ENCODE measurements at regions not wholly inside any gene's neighbourhood (a gene's known extent, or its start where the extent isn't known, plus 50 kb on each side); places are given as distances from the start of the nearest gene placed in this dataset.

GRCh38 chr16:26281381-26282110 is 589.8 kb downstream of the HS3ST4 start:
- TF ChIP-seq POLR2A (IDR thresholded peaks at IDR 0.05) (no peak), CTCF (IDR thresholded peaks at IDR 0.05) (no peak)
- DNase-seq (ENCODE audit: low spot score in 2 of 2): no peak
- no peak overlapping the region for H3K4me3 ChIP-seq (ENCODE audit: low read depth, poor library complexity, severe bottlenecking)
- intact Hi-C loops (cut with DNase I; ENCODE audit: low total_unique reads): loop anchor here (10.0 kb wide), 1 partner anchor 63 kb away; no protein-coding TSS in a partner anchor
- WGBS, 2 donors: 73 to 77% methylated on average over 8 of the region's 8 CpGs

GRCh38 chr16:26295625-26296304 is 604.0 kb downstream of the HS3ST4 start:
- 41 to 48% methylated on average over 12 of the region's 12 CpGs for WGBS, 2 donors
- no peak for DNase-seq (ENCODE audit: low spot score in 2 of 2)
- no peak overlapping the region for H3K4me3 ChIP-seq (ENCODE audit: low read depth, poor library complexity, severe bottlenecking)
- TF ChIP-seq CTCF (IDR thresholded peaks at IDR 0.05) (no peak), POLR2A (IDR thresholded peaks at IDR 0.05) (no peak)
- intact Hi-C loops (cut with DNase I; ENCODE audit: low total_unique reads): no loop called here

GRCh38 chr16:26301516-26301915 is 609.8 kb downstream of the HS3ST4 start:
- DNase-seq (ENCODE audit: low spot score in 2 of 2): no peak
- intact Hi-C loops (cut with DNase I; ENCODE audit: low total_unique reads): no loop called here
- 71 to 76% methylated on average over 2 of the region's 2 CpGs for WGBS, 2 donors
- TF ChIP-seq CTCF (IDR thresholded peaks at IDR 0.05): no peak
- no peak for TF ChIP-seq POLR2A (IDR thresholded peaks at IDR 0.05)
- H3K4me3 ChIP-seq (ENCODE audit: low read depth, poor library complexity, severe bottlenecking): no peak overlapping the region

GRCh38 chr16:26316683-26317464 is 625.1 kb downstream of the HS3ST4 start:
- DNase-seq (ENCODE audit: low spot score in 2 of 2): no peak
- no peak overlapping the region for H3K4me3 ChIP-seq (ENCODE audit: low read depth, poor library complexity, severe bottlenecking)
- 64 to 70% methylated on average over 12 of the region's 12 CpGs for WGBS, 2 donors
- TF ChIP-seq POLR2A (IDR thresholded peaks at IDR 0.05): no peak
- no peak for TF ChIP-seq CTCF (IDR thresholded peaks at IDR 0.05)
- intact Hi-C loops (cut with DNase I; ENCODE audit: low total_unique reads): no loop called here

- no peak for TF ChIP-seq POLR2A (IDR thresholded peaks at IDR 0.05)
- no peak for TF ChIP-seq CTCF (IDR thresholded peaks at IDR 0.05)
- no peak for DNase-seq (ENCODE audit: low spot score in 2 of 2)
- intact Hi-C loops (cut with DNase I; ENCODE audit: low total_unique reads): no loop called here
- no peak overlapping the region for H3K4me3 ChIP-seq (ENCODE audit: low read depth, poor library complexity, severe bottlenecking)
Observed at GRCh38 chr16:26317885-26318284, 626.1 kb downstream of the HS3ST4 start.
